ENCODE measurements at regions not wholly inside any gene's neighbourhood (a gene's known extent, or its start where the extent isn't known, plus 50 kb on each side); places are given as distances from the start of the nearest gene placed in this dataset.

- peaks cover 21 to 89% (median 85%) of the 10 kb centered on the region in 7 donors for H3K27me3 ChIP-seq
- WGBS, 2 donors: 1 to 2% methylated on average over 92 of the region's 92 CpGs
- ATAC-seq: no peak
Measured at GRCh38 chr14:101458741-101459550, 102.3 kb upstream of the DIO3 start.

GRCh38 chr14:101459551-101459900 is 101.8 kb upstream of the DIO3 start:
- H3K27ac ChIP-seq: no peak overlapping the region
- no peaks in the 10 kb centered on the region for H3K36me3 ChIP-seq
- peaks cover 0 to 14% (median 7%) of the 10 kb centered on the region in 9 donors for H3K4me1 ChIP-seq
- TF ChIP-seq CTCF (IDR thresholded peaks at IDR 0.05): no peak
- H3K4me3 ChIP-seq: no peak overlapping the region
- H3K27me3 ChIP-seq: peaks cover 21 to 87% (median 79%) of the 10 kb centered on the region in 7 donors
- ATAC-seq (no peak), DNase-seq (no peak)
- intact Hi-C loops (cut with DNase I): no loop called here
- WGBS, 2 donors: 11 to 21% methylated on average over 14 of the region's 14 CpGs
- H3K9me3 ChIP-seq: no peaks in the 10 kb centered on the region

More at GRCh38 chr14:101458741-101459550, 102.3 kb upstream of the DIO3 start:
- Histone ChIP-seq H3K4me1 (peaks cover 0 to 14% (median 7%) of the 10 kb centered on the region in 9 donors), H3K9me3 (no peaks in the 10 kb centered on the region), H3K36me3 (no peaks in the 10 kb centered on the region), H3K4me3 (peak overlapping the region in 1 of 10 donors; percentile 1), H3K27ac (no peak overlapping the region)
- no peak for TF ChIP-seq CTCF (IDR thresholded peaks at IDR 0.05)
- intact Hi-C loops (cut with DNase I): no loop called here
- DNase-seq: no peak

- H3K27ac ChIP-seq: no peak overlapping the region
- H3K36me3 ChIP-seq: no peaks in the 10 kb centered on the region
- DNase-seq (no peak), ATAC-seq (no peak)
- intact Hi-C loops (cut with DNase I): no loop called here
- 89% methylated on average over 6 of the region's 6 CpGs for WGBS, 2 donors
- TF ChIP-seq CTCF (IDR thresholded peaks at IDR 0.05): no peak
- peaks cover 21 to 85% (median 69%) of the 10 kb centered on the region in 7 donors for H3K27me3 ChIP-seq
- H3K4me1 ChIP-seq: peaks cover 0 to 14% (median 7%) of the 10 kb centered on the region in 9 donors
- H3K9me3 ChIP-seq: no peaks in the 10 kb centered on the region
- H3K4me3 ChIP-seq: no peak overlapping the region
Measured at GRCh38 chr14:101460521-101460920, 100.8 kb upstream of the DIO3 start.

GRCh38 chr14:101460986-101461750 is 100.1 kb upstream of the DIO3 start:
- no peak overlapping the region for H3K4me3 ChIP-seq
- WGBS, 2 donors: 72 to 79% methylated on average over 12 of the region's 12 CpGs

More at GRCh38 chr14:101460986-101461750, 100.1 kb upstream of the DIO3 start:
- DNase-seq: no peak
- no peaks in the 10 kb centered on the region for H3K9me3 ChIP-seq
- H3K27ac ChIP-seq: no peak overlapping the region
- no peaks in the 10 kb centered on the region for H3K36me3 ChIP-seq
- peaks cover 0 to 14% (median 7%) of the 10 kb centered on the region in 9 donors for H3K4me1 ChIP-seq
- intact Hi-C loops (cut with DNase I): no loop called here
- no peak for ATAC-seq
- H3K27me3 ChIP-seq: peaks cover 21 to 81% (median 67%) of the 10 kb centered on the region in 7 donors
- no peak for TF ChIP-seq CTCF (IDR thresholded peaks at IDR 0.05)
